Epithelial cell of esophagus (primary cell): ENCODE measurements at regions not wholly inside any gene's neighbourhood (a gene's known extent, or its start where the extent isn't known, plus 50 kb on each side); places are given as distances from the start of the nearest gene placed in this dataset.

Experiments
- DNase-seq: peaks from one replicate; pipeline ENCODE4 v3.0.0; 2010; ENCODE audit warnings: low read depth
- H3K4me3 ChIP-seq: 2 replicates; pipeline ENCODE4 v1.5.1; 2011; ENCODE audit warnings: mild to moderate bottlenecking, low read length, control low read depth
- TF ChIP-seq, protein P1 (sequence below): IDR thresholded peaks from 2 replicates; pipeline ENCODE4 v1.5.1; 2011; ENCODE audit warnings: low read depth, mild to moderate bottlenecking, low read length, control low read depth, inconsistent platforms; ENCODE audit not compliant: insufficient read depth; ENCODE audit errors: missing control alignments

DNA sequence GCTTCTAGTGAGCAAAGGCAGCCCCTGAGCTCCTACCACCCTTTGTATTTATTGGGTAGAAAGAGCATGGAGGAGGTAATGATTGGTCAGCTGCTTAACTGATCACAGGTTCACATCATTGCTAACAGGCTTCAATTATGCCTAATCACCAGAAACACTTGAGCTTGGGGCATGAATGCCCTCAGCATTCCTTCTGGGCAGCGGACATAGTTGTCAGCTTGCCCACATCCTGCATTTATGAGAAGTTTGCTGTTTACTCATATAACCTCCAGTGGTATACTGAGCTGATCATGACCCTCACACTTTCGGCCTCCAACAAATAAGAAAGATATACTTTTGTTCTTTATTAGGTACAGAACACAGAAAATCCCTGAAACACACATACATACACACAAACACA is 140.3 kb upstream of the ODAD2 start:
- DNase-seq = peak; percentile 14
- no peak overlapping the region for H3K4me3 ChIP-seq
- TF ChIP-seq, protein P1, sequence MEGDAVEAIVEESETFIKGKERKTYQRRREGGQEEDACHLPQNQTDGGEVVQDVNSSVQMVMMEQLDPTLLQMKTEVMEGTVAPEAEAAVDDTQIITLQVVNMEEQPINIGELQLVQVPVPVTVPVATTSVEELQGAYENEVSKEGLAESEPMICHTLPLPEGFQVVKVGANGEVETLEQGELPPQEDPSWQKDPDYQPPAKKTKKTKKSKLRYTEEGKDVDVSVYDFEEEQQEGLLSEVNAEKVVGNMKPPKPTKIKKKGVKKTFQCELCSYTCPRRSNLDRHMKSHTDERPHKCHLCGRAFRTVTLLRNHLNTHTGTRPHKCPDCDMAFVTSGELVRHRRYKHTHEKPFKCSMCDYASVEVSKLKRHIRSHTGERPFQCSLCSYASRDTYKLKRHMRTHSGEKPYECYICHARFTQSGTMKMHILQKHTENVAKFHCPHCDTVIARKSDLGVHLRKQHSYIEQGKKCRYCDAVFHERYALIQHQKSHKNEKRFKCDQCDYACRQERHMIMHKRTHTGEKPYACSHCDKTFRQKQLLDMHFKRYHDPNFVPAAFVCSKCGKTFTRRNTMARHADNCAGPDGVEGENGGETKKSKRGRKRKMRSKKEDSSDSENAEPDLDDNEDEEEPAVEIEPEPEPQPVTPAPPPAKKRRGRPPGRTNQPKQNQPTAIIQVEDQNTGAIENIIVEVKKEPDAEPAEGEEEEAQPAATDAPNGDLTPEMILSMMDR = no peak

- TF ChIP-seq, protein P1 = no peak
- H3K4me3 ChIP-seq = no peak overlapping the region
- peak; percentile 3 for DNase-seq
These were observed 139.3 kb upstream of the ODAD2 start for GRCh38 chr10:28137907-28138880.

- H3K4me3 ChIP-seq = no peak overlapping the region
- TF ChIP-seq, protein P1 = no peak
- peak; percentile 4 for DNase-seq
These were observed 136.4 kb upstream of the ODAD2 start for GRCh38 chr10:28135258-28135657.

DNA sequence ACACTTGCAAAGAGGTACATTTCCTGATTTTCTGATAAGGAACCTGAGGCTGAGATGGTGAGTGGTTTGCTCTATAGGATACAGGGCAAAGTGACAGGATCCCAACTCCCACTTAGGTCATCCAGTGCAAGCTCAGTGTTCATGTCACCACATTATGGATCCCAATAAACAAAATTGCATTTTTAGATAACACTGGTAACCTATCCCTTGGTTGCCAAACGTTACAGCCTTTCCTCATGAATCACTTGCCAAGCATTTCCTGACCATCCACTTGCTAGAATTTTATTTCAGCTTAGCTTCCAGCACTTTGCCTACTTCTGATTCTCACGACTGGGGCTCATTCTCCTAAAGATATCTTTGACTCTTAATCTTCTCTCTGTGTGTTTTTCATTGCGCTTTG is 131.4 kb upstream of the ODAD2 start:
- TF ChIP-seq, protein P1 = no peak
- DNase-seq = peak; percentile 58

GRCh38 chr10:28127881-28128280 is 129.0 kb upstream of the ODAD2 start:
- TF ChIP-seq, protein P1 = no peak
- peak; percentile 17 for DNase-seq
- H3K4me3 ChIP-seq = no peak overlapping the region

More for the DNA sequence above, 131.4 kb upstream of the ODAD2 start:
- H3K4me3 ChIP-seq = no peak overlapping the region

DNA sequence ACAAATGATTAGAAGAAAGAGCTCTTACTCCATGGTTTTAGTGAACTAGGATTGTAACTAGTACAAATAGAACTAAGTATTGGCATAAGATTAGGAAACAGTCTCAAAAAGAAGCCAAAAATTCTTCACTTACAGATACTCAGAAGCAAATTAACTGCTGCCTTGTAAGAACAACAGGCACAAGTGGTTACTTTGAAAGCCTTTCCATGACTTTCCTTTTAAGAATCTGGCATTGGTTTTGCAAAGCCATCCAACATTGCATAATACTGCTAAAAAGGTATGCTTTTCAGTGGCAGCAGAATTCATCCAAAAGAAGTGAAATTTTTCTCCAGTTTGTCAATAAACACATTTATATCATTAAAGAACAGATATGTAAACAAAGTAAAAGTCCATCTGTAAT is 126.8 kb upstream of the ODAD2 start:
- TF ChIP-seq, protein P1 = no peak
- DNase-seq = peak; percentile 36
- H3K4me3 ChIP-seq = no peak overlapping the region
